ENCODE measurements at regions not wholly inside any gene's neighbourhood (a gene's known extent, or its start where the extent isn't known, plus 50 kb on each side); places are given as distances from the start of the nearest gene placed in this dataset.

DNA sequence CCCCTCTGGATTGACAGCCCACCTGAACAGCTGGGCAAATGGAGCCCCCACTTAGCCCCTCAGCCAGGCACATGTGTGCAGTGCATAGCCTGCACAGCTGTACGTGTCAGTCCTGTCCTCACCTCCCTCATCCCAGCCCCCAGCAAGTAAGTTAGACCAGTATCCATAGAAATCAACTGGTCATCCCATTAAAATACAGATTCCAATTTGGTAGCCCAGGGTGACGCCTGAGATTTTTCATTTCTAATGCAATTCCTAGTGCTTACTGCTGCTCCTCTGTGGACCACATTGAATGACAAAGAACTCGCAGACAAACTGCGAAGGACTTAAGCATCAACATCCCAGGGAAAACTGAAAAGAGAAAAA, 99.0 kb upstream of the GJB5 start:
- H3K27me3 Mint-ChIP-seq: peaks cover 18% of the 10 kb centered on the region
- no peaks in the 10 kb centered on the region for H3K36me3 ChIP-seq (replicated peaks in 1 of 2; ENCODE audit: control extremely low read depth in 1 of 2, control insufficient read depth in 1 of 2, extremely low read depth in 1 of 2, insufficient read depth in 2 of 2, low read length in 1 of 2)
- no peak overlapping the region for H3K27ac ChIP-seq (ENCODE audit: low read length in 2 of 2)
- H3K4me1 ChIP-seq (ENCODE audit: control insufficient read depth in 2 of 2, insufficient read depth in 2 of 2, low read length in 2 of 2): no peaks in the 10 kb centered on the region
- no peak for DNase-seq
- no peak overlapping the region for H3K9ac ChIP-seq (ENCODE audit: low read length)
- intact Hi-C loops (cut with micrococcal nuclease): no loop called here
- H3K4me1 Mint-ChIP-seq: no peaks in the 10 kb centered on the region
- TF ChIP-seq EZH2 (IDR thresholded peaks at IDR 0.05; ENCODE audit: borderline replicate concordance, insufficient read depth, low read depth, low read length, poor library complexity, severe bottlenecking): no peak
- TF ChIP-seq, protein P1, sequence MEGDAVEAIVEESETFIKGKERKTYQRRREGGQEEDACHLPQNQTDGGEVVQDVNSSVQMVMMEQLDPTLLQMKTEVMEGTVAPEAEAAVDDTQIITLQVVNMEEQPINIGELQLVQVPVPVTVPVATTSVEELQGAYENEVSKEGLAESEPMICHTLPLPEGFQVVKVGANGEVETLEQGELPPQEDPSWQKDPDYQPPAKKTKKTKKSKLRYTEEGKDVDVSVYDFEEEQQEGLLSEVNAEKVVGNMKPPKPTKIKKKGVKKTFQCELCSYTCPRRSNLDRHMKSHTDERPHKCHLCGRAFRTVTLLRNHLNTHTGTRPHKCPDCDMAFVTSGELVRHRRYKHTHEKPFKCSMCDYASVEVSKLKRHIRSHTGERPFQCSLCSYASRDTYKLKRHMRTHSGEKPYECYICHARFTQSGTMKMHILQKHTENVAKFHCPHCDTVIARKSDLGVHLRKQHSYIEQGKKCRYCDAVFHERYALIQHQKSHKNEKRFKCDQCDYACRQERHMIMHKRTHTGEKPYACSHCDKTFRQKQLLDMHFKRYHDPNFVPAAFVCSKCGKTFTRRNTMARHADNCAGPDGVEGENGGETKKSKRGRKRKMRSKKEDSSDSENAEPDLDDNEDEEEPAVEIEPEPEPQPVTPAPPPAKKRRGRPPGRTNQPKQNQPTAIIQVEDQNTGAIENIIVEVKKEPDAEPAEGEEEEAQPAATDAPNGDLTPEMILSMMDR (IDR thresholded peaks at IDR 0.05): no peak
- CTCF ChIA-PET: no interaction called here
- H3K4me2 ChIP-seq (replicated peaks; ENCODE audit: low read depth, low read length, poor library complexity, severe bottlenecking): no peak overlapping the region
- H4K20me1 ChIP-seq (ENCODE audit: control insufficient read depth, insufficient read depth, low read length, poor library complexity, severe bottlenecking): no peaks in the 10 kb centered on the region
- POLR2A ChIA-PET: no interaction called here
- no peak overlapping the region for H2AFZ ChIP-seq (ENCODE audit: insufficient read depth, low read depth, low read length, poor library complexity, severe bottlenecking)
- no peaks in the 10 kb centered on the region for H3K9me3 Mint-ChIP-seq (ENCODE audit: insufficient read depth)
- ATAC-seq (ENCODE audit: low read depth): no peak
- peaks cover 0 to 5% (median 0%) of the 10 kb centered on the region in 4 experiments for H3K27me3 ChIP-seq (replicated peaks in 1 of 4; ENCODE audit: control extremely low read depth in 1 of 4, control insufficient read depth in 3 of 4, insufficient read depth in 4 of 4, low read length in 3 of 4)
- no peak overlapping the region for H3K27ac Mint-ChIP-seq
- WGBS (ENCODE audit: insufficient coverage): 84% methylated on average over 4 of the region's 4 CpGs
- no peak overlapping the region for H3K4me3 ChIP-seq (ENCODE audit: control extremely low read depth in 1 of 5, extremely low read depth in 1 of 5, insufficient read depth in 1 of 5, low read depth in 2 of 5, low read length in 4 of 5)
- H3K79me2 ChIP-seq (ENCODE audit: control insufficient read depth, insufficient read depth, low read length): no peaks in the 10 kb centered on the region
- H3K9me3 ChIP-seq (ENCODE audit: control extremely low read depth in 1 of 3, control insufficient read depth in 2 of 3, insufficient read depth in 1 of 3, low read length in 2 of 3): no peaks in the 10 kb centered on the region
- H3K4me3 Mint-ChIP-seq: no peak overlapping the region

DNA sequence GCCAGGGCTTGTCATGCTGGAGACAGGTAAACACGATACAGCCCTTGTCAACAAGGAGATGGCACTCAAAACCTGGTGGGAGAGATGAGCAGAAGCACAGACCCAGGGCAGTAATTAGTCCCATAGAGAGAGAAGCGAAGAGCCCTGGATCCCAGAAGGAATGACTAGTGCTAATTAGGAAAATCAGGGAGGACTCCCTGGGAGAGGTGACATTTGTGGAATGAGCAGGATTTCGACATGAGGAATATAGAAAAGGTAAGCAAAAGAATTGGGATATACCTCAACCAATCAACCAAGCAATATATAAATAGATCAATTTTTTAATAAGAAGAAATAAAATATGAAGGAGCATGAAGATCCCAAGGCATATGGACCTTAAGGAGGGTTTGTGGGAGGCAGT, 98.5 kb upstream of the GJB5 start:
- no peak overlapping the region for H3K4me2 ChIP-seq (replicated peaks; ENCODE audit: low read depth, low read length, poor library complexity, severe bottlenecking)
- Mint-ChIP-seq H3K4me3 (no peak overlapping the region), H3K4me1 (no peaks in the 10 kb centered on the region), H3K27me3 (peaks cover 18% of the 10 kb centered on the region), H3K9me3 (ENCODE audit: insufficient read depth) (no peaks in the 10 kb centered on the region), H3K27ac (no peak overlapping the region)
- ATAC-seq (ENCODE audit: low read depth) (no peak), DNase-seq (no peak)
- H3K4me1 ChIP-seq (ENCODE audit: control insufficient read depth in 2 of 2, insufficient read depth in 2 of 2, low read length in 2 of 2): no peaks in the 10 kb centered on the region
- intact Hi-C loops (cut with micrococcal nuclease): no loop called here
- H3K27me3 ChIP-seq (replicated peaks in 1 of 4; ENCODE audit: control extremely low read depth in 1 of 4, control insufficient read depth in 3 of 4, insufficient read depth in 4 of 4, low read length in 3 of 4): peaks cover 0 to 5% (median 0%) of the 10 kb centered on the region in 4 experiments
- H2AFZ ChIP-seq (ENCODE audit: insufficient read depth, low read depth, low read length, poor library complexity, severe bottlenecking): no peak overlapping the region
- CTCF ChIA-PET: no interaction called here
- POLR2A ChIA-PET: no interaction called here
- no peak overlapping the region for H3K27ac ChIP-seq (ENCODE audit: low read length in 2 of 2)
- H3K36me3 ChIP-seq (replicated peaks in 1 of 2; ENCODE audit: control extremely low read depth in 1 of 2, control insufficient read depth in 1 of 2, extremely low read depth in 1 of 2, insufficient read depth in 2 of 2, low read length in 1 of 2): no peaks in the 10 kb centered on the region
- no peak overlapping the region for H3K9ac ChIP-seq (ENCODE audit: low read length)
- H3K4me3 ChIP-seq (ENCODE audit: control extremely low read depth in 1 of 5, extremely low read depth in 1 of 5, insufficient read depth in 1 of 5, low read depth in 2 of 5, low read length in 4 of 5): no peak overlapping the region
- H3K79me2 ChIP-seq (ENCODE audit: control insufficient read depth, insufficient read depth, low read length): no peaks in the 10 kb centered on the region
- no peaks in the 10 kb centered on the region for H3K9me3 ChIP-seq (ENCODE audit: control extremely low read depth in 1 of 3, control insufficient read depth in 2 of 3, insufficient read depth in 1 of 3, low read length in 2 of 3)
- H4K20me1 ChIP-seq (ENCODE audit: control insufficient read depth, insufficient read depth, low read length, poor library complexity, severe bottlenecking): no peaks in the 10 kb centered on the region
- no peak for TF ChIP-seq EZH2 (IDR thresholded peaks at IDR 0.05; ENCODE audit: borderline replicate concordance, insufficient read depth, low read depth, low read length, poor library complexity, severe bottlenecking)
- TF ChIP-seq, protein P1 (IDR thresholded peaks at IDR 0.05): no peak
- 90% methylated on average over 1 of the region's 3 CpGs for WGBS (ENCODE audit: insufficient coverage)

All from B cell (primary cell).